Caco-2 (cell line): ENCODE measurements at regions not wholly inside any gene's neighbourhood (a gene's known extent, or its start where the extent isn't known, plus 50 kb on each side); places are given as distances from the start of the nearest gene placed in this dataset.

Experiments
- BruUV-seq: library from RNA; stranded (reverse); fragments of 400-500 nt; replicated peaks from 2 replicates; lab custom pipeline; 2021; lab: Mats Ljungman, UMichigan
- CTCF ChIA-PET: fragments of 300-600 bp; sonication (Branson Sonifier 250); formaldehyde crosslinking; loops from one replicate; lab custom pipeline; 2022; ENCODE audit warnings: antibody characterized with exemption; lab: Charles Lee
- POLR2A ChIA-PET: fragments of 300-600 bp; sonication (Branson Sonifier 250); formaldehyde crosslinking; loops from one replicate; lab custom pipeline; 2022; ENCODE audit warnings: antibody characterized with exemption; lab: Charles Lee
- DNase-seq, 2 experiments: peaks; one replicate each; pipeline versions ENCODE4 v3.0.0 to v3.0.0-alpha.2; 2020 to 2022
- H3K27me3 ChIP-seq: replicated peaks from 2 replicates; pipeline ENCODE4 v1.6.0; 2011; ENCODE audit warnings: low read length; ENCODE audit not compliant: control insufficient read depth, insufficient read depth
- H3K36me3 ChIP-seq: 2 replicates; pipeline ENCODE4 v1.5.1; 2011; ENCODE audit warnings: low read length; ENCODE audit not compliant: control insufficient read depth, insufficient read depth
- H3K4me1 ChIP-seq: fragments of 250-450 bp; sonication (Bioruptor Pico); 2 replicates; pipeline ENCODE4 v1.5.1; 2020; ENCODE audit warnings: mild to moderate bottlenecking
- H3K4me3 ChIP-seq: 2 replicates; pipeline ENCODE4 v1.5.1; 2011; ENCODE audit warnings: low read depth, mild to moderate bottlenecking, control low read depth, low read length
- H3K9me3 ChIP-seq: fragments of 250-450 bp; sonication (Bioruptor Pico); 2 replicates; pipeline ENCODE4 v1.5.1; 2020; ENCODE audit warnings: mild to moderate bottlenecking, moderate library complexity
- H3K27ac Mint-ChIP-seq: one replicate; pipeline ENCODE4 v1.8.0; 2022; ENCODE audit warnings: mixed read lengths; ENCODE audit not compliant: unreplicated experiment
- H3K27me3 Mint-ChIP-seq: one replicate; pipeline ENCODE4 v1.8.0; 2022; ENCODE audit warnings: mixed read lengths; ENCODE audit not compliant: insufficient read depth, unreplicated experiment
- H3K36me3 Mint-ChIP-seq: one replicate; pipeline ENCODE4 v1.8.0; 2022; ENCODE audit warnings: mild to moderate bottlenecking, mixed read lengths; ENCODE audit not compliant: insufficient read depth, unreplicated experiment
- H3K4me1 Mint-ChIP-seq: one replicate; pipeline ENCODE4 v1.8.0; 2022; ENCODE audit warnings: low read depth, mixed read lengths; ENCODE audit not compliant: unreplicated experiment
- H3K4me3 Mint-ChIP-seq: one replicate; pipeline ENCODE4 v1.8.0; 2022; ENCODE audit warnings: mild to moderate bottlenecking, moderate library complexity, mixed read lengths; ENCODE audit not compliant: unreplicated experiment
- H3K9me3 Mint-ChIP-seq: one replicate; pipeline ENCODE4 v1.8.0; 2022; ENCODE audit warnings: mixed read lengths; ENCODE audit not compliant: unreplicated experiment
- intact Hi-C: fragments of 100-400 bp; cut with micrococcal nuclease; formaldehyde crosslinking; loops from one replicate; pipeline ENCODE4 v1.10.0; 2022; ENCODE audit not compliant: unreplicated experiment
- TF ChIP-seq, protein P1 (sequence below), 2 experiments: fragments of 200-600 bp in 1 of 2; IDR thresholded peaks; 1 replicate in 1 of 2; 2 replicates in 1 of 2; pipeline versions ENCODE4 v1.5.1 to v1.8.0; 2011 to 2022; ENCODE audit warnings: antibody characterized with exemption in 1 of 2, control low read depth in 1 of 2, inconsistent platforms in 1 of 2, low read depth in 1 of 2, low read length in 1 of 2, mild to moderate bottlenecking in 1 of 2, moderate library complexity in 1 of 2; ENCODE audit not compliant: insufficient read depth in 1 of 2, severe bottlenecking in 1 of 2, unreplicated experiment in 1 of 2

DNA sequence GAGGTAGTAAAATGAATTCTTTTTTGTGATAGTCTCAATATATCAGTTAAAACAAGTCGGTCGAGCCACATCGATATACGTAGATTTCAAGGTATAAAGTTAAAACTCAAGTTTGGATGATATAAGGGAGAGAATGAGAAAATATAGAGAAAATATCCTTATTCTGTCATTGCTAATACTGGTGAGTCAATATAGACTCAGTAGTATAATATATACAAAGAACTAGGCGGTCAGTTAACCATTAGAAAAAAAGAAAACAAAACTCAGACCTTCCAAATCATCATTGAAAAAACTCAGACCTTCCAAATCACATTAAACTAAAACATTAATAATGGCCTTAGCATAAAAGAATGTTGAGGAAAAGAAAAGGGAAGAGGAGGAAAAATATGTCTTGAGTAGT, 817.1 kb upstream of the IGFBP3 start:
- TF ChIP-seq, protein P1, sequence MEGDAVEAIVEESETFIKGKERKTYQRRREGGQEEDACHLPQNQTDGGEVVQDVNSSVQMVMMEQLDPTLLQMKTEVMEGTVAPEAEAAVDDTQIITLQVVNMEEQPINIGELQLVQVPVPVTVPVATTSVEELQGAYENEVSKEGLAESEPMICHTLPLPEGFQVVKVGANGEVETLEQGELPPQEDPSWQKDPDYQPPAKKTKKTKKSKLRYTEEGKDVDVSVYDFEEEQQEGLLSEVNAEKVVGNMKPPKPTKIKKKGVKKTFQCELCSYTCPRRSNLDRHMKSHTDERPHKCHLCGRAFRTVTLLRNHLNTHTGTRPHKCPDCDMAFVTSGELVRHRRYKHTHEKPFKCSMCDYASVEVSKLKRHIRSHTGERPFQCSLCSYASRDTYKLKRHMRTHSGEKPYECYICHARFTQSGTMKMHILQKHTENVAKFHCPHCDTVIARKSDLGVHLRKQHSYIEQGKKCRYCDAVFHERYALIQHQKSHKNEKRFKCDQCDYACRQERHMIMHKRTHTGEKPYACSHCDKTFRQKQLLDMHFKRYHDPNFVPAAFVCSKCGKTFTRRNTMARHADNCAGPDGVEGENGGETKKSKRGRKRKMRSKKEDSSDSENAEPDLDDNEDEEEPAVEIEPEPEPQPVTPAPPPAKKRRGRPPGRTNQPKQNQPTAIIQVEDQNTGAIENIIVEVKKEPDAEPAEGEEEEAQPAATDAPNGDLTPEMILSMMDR (IDR thresholded peaks at IDR 0.05; ENCODE audit: insufficient read depth in 1 of 2, low read depth in 1 of 2, low read length in 1 of 2, severe bottlenecking in 1 of 2, unreplicated experiment in 1 of 2): no peak
- no TSS peak for BruUV-seq
- no peaks in the 10 kb centered on the region for H3K36me3 ChIP-seq
- H3K36me3 Mint-ChIP-seq: no peaks in the 10 kb centered on the region
- no peaks in the 10 kb centered on the region for H3K27me3 Mint-ChIP-seq
- POLR2A ChIA-PET: no interaction called here
- no peaks in the 10 kb centered on the region for H3K4me1 Mint-ChIP-seq
- no peaks in the 10 kb centered on the region for H3K4me1 ChIP-seq
- no peak overlapping the region for H3K27ac Mint-ChIP-seq
- no peaks in the 10 kb centered on the region for H3K9me3 Mint-ChIP-seq
- CTCF ChIA-PET: no interaction called here
- no peak overlapping the region for H3K4me3 ChIP-seq
- DNase-seq: no peak
- no peaks in the 10 kb centered on the region; the same call in 1 of the 2 replicates for H3K27me3 ChIP-seq
- H3K4me3 Mint-ChIP-seq: no peak overlapping the region
- no peaks in the 10 kb centered on the region for H3K9me3 ChIP-seq
- intact Hi-C loops: no loop called here

DNA sequence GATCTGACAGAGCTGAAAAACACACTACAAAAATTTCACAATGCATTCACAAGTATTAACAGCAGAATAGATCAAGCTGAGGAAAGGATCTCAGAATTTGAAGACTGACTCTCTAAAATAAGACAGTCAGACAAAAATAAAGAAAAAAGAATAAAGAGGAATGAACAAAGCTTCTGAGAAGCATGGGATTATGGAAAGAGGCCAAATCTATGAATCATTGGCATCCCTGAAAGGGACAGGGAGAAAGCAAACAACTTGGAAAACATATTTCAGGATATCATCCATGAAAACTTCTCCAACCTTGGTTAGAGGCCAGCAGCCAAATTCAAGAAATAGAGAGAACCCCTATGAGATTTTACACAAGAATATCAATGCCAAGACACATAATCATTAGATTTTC, 804.8 kb upstream of the IGFBP3 start:
- intact Hi-C loops: no loop called here
- Histone ChIP-seq H3K9me3 (no peaks in the 10 kb centered on the region), H3K27me3 (no peaks in the 10 kb centered on the region), H3K36me3 (no peaks in the 10 kb centered on the region), H3K4me1 (no peaks in the 10 kb centered on the region), H3K4me3 (no peak overlapping the region)
- POLR2A ChIA-PET: no interaction called here
- CTCF ChIA-PET: no interaction called here
- DNase-seq: no peak
- no TSS peak for BruUV-seq
- H3K36me3 Mint-ChIP-seq: no peaks in the 10 kb centered on the region
- TF ChIP-seq, protein P1 (IDR thresholded peaks at IDR 0.05; ENCODE audit: insufficient read depth in 1 of 2, low read depth in 1 of 2, low read length in 1 of 2, severe bottlenecking in 1 of 2, unreplicated experiment in 1 of 2): no peak
- no peak overlapping the region for H3K27ac Mint-ChIP-seq
- no peaks in the 10 kb centered on the region for H3K4me1 Mint-ChIP-seq
- H3K9me3 Mint-ChIP-seq: no peaks in the 10 kb centered on the region
- H3K4me3 Mint-ChIP-seq: no peak overlapping the region
- no peaks in the 10 kb centered on the region for H3K27me3 Mint-ChIP-seq

DNA sequence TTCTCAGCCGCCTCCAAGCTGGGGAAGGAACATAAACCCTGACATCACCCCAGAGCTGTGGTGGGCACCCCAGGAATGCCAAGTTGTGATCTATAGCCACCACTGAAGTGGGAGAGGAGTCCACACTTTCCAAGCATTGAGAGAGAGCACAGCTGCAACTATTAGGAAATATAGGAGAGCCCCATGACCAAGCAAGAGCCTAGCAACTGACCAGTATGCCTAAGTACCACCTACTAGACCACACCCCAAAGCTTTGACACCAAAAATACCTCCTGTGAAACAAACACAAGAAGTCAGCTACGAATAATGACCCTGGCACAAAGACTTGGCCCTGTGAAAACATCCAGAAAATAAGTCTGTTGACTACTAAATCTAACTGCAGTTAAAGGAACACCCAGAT, 804.1 kb upstream of the IGFBP3 start:
- no TSS peak for BruUV-seq
- no peak for DNase-seq
- CTCF ChIA-PET: no interaction called here
- intact Hi-C loops: no loop called here
- Mint-ChIP-seq H3K4me3 (no peak overlapping the region), H3K27me3 (no peaks in the 10 kb centered on the region), H3K4me1 (no peaks in the 10 kb centered on the region), H3K27ac (no peak overlapping the region), H3K36me3 (no peaks in the 10 kb centered on the region), H3K9me3 (no peaks in the 10 kb centered on the region)
- no peaks in the 10 kb centered on the region for H3K27me3 ChIP-seq
- POLR2A ChIA-PET: no interaction called here
- no peaks in the 10 kb centered on the region for H3K9me3 ChIP-seq
- no peaks in the 10 kb centered on the region for H3K36me3 ChIP-seq
- TF ChIP-seq, protein P1 (IDR thresholded peaks at IDR 0.05; ENCODE audit: insufficient read depth in 1 of 2, low read depth in 1 of 2, low read length in 1 of 2, severe bottlenecking in 1 of 2, unreplicated experiment in 1 of 2): no peak
- H3K4me1 ChIP-seq: no peaks in the 10 kb centered on the region
- no peak overlapping the region for H3K4me3 ChIP-seq
